Stimulated activated CD8-positive, alpha-beta memory T cell treated with anti-CD3 and anti-CD28 coated beads, Interleukin-15, amount 100 ng/mL, for 4 hours (primary cell): ENCODE measurements at regions not wholly inside any gene's neighbourhood (a gene's known extent, or its start where the extent isn't known, plus 50 kb on each side); places are given as distances from the start of the nearest gene placed in this dataset.
"Not testable (repeated sequence)": the region's sequence is repeated elsewhere in the genome, so short reads cannot be mapped to it uniquely, and the experiment has no call there.

Experiments used
- DNase-seq, 2 donors: peaks; one replicate each; pipeline ENCODE4 v3.0.0-alpha.2; 2020; ENCODE audit warnings: low read depth in 2 of 2

DNA sequence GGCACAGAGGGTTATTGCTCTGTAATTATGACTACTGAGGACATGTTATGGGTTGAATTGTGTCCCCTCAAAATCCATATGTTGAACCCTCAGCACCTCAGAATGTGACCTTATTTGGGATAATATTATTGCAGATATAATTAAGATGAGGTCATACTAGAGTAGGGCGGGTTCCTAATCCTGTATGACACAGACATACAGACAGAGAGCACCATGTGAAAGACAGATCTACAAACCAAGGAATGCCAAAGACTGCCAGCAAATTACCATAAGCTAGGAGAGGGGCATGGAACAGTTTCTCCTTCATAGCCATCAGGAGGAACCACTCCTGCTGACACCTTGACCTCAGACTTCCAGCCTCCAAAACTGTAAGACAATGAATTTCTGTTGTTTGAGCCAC lies 115.2 kb upstream of the OTUD4 start:
- DNase-seq, result no peak

DNA sequence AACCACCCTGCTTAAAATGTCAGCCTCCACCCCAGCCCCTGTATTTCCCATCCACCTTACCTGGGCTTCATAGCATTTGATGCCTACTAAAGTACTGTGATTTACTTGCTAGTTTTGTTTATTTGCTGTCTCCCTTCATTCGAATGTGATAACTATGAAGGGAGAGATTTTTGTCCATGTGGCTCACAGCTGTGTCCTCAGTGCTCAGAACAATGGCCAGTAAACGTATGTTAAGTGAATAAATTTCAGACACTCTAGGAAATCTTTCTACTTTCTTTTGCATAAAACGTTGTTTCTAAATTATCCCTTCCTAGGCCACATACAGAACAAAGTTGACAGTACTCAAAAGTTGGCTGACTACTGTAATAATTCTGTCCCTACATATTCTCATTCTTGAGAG lies 114.7 kb upstream of the OTUD4 start:
- DNase-seq, result no peak

DNA sequence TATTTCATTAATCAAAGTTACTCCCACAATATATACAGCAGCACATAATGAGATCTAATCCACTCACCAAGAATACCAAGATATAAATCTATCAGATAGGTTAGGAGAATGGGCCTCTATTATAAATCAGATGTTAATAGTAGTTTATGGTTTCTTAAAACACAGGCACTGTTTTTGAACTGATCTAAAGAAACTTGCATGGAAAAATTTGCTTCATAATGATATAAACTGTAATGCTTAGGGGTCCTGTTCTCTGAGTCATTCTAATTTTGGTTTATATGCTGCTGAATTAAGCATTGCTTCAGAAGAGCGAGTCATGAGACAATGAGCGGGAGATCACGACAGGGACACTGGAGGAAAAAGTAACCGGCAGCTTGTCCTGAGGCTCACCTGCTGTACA lies 113.3 kb upstream of the OTUD4 start:
- DNase-seq, result no peak

DNA sequence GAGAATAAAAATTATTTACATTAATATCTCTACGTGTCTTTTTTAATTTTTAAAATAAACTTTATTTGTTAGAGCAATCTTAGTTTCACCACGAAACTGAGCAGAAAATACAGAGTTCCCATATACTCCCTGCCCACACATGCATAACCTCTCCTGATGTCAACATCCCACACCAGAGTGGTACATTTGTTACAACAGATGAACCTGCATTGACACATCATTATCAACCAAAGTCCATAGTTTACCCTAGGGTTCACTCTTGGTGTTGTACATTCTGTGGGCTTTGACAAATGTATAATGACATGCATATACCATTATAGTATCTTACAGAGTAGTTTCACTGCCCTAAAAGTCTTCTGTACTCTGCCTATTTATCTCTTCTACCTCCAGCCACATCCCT lies 110.6 kb upstream of the OTUD4 start:
- no peak for DNase-seq

DNA sequence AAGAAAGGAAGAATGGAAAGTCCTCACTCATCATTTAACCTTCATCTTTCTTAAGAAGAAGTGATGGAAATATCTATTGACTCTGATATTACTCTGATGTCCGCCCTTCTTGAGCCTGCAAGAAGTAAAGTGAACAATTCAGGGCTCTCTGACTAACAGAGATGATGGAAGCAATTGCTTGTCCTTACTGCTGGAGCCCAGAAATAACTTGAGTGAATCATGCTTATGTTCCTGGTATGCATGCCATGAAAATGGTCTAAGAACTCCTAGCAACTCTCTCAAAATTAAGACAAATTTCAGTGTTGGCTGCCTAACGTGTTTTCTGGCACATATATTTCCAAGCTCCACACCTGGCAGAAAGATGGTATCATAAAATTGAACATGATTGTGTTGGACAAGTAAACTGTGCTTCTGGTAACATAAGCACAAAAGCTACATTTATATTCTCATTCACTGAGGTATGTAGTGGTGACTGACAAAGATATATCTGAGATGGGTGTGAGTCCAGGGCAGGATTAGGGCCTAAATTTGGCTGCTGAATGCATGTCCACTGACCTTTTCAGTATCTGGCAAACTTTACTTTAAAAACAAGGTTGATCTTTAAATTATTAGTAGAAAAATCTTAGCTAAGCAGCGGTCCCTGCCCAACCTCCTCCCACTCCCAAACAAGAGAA lies 109.2 kb upstream of the OTUD4 start:
- no peak for DNase-seq

DNA sequence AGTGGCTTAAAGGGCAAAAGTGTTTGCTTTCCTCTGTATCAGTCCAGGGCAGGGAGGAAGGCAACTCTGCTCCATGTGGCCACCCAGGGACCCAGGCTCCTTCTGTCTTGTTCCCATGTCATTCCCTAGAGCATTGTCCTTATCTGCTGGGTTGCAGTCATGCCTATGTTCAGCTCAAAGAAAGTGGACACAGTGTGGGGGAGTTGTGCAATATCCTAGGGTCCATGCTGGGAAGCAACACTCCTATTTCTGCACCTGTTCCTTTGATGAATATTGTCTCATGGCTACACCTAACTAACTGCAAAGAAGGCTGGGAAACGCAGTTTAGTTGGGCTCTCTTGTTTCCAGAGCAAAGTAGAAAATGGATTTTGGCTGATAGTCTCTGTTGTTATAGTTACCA lies 107.0 kb upstream of the OTUD4 start:
- DNase-seq, result no peak

DNA sequence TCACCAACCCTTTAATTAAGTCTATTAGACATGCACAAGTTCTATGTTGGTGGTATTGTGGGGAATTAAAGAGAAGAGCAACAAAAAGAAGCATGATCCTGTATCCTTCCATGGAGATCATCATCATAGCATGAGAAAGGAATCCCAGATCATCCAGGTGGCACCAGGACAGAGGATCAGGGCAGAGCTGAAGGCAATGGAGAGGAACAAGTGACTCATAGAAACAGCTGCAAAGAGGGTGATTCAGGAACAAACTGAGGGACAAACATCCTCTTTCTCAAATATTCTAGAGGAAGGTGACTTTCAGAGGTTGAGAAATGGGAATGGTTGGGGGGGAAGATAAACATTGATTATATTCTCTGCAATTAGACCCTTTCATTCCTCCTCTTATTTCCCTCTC lies 105.5 kb upstream of the OTUD4 start:
- no peak for DNase-seq

DNA sequence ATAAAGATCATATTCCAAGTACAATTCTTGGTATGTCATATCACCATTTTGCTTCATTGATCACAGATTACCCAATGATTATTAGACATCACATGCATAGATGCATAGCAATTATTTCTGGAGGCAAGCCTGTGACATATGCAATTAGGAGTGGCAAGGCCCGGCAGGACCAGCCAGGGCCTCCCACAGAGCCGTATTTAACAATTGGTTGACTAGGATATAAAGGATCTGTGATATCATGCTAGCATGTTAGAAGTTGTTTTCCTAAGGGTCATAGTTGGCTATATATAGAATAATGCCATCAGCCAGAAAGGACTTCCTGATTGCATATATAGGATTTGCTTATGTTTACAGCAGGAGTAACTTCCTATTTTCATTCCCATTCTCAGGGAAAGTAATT lies 103.5 kb upstream of the OTUD4 start:
- no peak for DNase-seq

DNA sequence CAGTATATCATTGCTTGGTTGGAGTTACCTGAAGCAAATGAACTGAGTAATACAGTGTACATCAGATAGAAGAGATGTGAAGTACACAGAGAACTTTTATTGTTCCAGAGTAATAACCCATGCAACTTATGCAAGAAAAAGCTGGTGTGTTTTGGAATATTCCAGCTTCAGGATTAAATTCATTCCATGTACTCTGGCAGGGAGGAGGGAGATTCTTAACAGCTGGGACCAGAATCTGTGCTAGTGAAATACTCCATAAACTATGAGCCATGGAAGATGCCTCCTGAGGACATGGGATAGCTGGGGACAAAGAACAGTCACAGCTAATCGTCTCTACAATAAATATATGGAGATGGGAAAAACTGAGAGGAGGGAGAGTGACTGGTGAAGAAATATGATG lies 101.6 kb upstream of the OTUD4 start:
- no peak for DNase-seq

DNA sequence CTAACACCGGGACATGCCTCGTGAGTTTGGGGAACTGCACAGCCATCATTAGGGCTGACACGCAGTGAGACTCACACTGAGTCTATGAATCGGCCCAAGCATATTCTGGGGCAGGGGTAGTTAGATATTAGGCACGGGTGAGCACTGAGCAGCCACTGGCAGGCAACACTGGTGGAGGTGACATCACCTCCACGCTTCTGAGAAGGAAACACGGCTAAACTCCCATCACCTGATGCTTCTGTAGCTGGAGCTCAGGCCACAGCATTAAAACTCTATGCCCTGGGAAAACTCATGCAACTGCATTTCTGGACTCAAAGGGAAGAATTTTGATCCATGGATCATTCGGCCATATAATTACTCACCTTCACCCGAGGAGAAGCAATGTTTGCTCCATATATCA lies 100.8 kb upstream of the OTUD4 start:
- DNase-seq, result no peak

DNA sequence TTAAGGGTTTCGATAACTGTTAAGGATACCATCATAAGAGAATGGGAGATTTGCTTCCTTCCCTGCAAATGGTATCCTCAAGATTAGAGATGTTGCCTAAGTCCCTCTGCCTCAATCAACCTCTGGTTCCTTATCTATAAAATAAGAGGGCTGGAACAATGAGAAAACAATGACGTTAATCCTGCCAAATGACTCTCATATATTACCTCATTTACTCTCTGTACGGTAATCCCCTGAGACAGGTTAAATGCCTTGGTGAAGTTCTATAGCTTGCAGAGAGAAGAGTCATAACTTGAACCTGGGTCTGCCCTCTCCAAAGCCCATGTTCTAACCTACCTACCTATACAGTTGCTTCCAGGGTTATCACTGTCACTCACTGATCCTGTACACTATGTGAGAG lies 100.2 kb upstream of the OTUD4 start:
- DNase-seq, result no peak

DNA sequence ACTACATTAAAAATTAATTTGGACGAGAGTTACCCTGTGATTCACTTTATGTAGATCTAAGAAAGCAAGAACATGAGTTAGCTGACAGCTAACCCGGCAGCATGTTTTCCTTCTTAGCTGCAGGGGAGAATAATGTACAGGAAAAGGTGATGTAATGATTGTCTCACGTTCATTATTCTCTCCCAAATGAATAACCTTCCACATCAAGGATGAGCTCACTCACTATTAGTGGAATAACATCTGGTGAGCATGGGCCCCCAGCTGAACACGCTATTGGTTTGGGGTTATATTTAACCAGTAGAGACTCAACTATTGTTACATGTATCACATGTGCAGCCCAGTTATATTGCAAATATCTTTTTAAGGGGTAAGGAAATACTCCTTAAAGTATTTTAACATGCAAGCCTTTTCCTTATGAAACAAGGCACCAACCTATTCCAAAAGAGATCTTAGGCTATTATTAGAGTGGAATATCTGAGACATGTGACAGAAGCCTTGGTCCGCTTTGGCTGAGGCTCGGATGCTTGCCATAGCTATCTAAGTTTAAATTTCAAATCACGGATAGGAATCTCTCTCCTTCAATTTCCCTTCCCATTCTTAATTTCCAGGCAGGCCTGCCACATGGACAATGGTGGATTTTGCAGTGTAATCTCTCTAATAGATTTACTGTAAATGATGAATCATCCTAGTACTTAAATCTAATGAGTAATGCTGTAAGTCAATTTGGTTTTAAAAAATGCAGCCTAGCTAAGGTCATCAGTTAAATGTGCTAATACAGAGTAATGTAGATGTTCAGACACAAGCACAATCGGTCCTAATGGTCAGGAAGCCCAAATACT lies 99.0 kb upstream of the OTUD4 start:
- DNase-seq, result no peak

DNA sequence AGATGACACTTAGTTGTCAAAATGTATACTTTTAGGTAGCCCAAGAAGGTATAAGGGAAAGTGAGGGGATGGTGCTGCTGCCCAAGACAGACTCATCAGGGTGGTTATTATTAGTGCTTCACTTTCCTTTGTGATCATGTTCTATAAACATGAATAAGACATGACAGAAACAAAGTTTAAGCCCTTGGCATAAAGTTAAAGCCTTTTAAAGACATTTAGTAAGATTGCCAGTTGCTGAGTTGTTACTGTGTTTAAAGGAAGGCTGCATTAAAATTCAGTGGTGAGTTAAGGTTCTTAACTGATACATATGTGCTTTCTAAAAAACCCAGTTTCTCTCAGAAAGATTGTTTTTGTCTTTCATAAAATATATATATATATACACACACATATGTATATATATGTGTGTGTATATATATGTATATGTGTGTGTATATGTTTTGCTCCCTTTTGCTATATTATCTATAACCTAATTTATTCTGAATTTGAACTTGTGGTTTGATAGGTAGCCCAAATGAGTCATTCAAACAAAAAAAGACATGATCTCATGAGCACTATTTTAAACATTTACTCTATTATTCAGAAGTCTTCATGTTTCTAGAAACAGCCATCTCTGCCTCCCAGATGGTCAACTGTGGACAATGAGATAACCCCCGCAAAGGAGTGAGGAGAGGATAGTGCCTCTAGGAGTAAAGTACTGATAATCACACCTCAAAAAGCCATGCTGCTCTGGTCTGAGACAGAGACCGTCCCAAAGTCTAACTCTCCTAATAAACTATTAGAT lies 98.1 kb upstream of the OTUD4 start:
- DNase-seq, result no peak

DNA sequence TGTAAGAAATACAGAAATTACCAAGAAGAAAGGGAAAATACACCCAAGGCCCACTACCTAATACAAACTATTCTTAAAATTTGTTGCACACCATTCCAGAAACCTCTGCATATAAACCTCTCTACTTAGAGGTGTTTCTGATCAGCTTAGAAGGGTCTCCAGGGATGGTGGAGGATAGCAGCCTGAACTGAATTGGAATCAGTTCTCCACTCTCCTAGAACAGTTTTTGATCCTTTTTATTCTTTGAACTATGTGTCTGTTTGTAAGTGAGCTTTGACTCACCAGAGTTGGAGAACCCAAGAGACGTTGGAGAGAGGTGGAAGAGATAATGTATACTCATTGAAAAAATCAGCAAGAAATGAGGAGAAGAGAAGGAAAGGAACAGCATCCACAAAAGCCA lies 96.6 kb upstream of the OTUD4 start:
- no peak for DNase-seq

DNA sequence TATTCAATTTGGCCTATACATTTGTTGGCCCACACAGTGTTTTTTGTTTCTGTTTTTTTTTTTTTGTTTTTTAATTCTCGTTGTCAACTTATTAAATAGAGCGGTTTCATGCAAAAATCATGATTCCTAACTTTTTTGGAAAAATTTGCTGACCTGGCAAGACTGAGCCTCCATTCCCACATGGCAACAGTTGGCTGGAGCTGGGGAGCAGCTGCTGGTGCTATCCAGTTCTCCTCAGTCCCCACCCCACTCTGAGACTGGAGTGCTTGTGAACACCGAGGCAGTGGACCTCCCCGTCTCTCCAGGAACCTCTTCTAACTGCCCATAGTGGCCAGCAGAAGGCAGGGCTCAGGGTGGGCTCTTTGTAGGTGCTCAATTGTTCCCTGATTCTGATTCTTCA lies 95.7 kb upstream of the OTUD4 start:
- no peak for DNase-seq

DNA sequence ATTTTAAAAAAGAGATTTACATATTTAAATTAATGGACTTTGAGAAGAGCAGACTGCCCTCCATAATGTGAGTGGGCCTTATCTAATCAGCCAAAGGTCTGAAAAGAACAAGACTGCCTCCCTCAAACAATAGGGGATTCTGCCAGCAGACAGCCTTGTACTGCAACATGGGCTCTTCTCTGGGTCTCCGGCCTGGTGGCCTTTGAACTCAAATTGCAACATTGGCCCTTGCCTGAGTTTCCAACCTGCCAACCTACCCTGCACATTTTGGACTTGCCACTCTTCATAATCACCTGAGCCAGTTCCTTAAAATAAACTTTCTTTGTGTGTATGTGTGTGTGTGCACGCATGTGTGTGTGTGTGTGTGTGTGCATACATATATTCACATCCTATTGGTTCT lies 90.8 kb upstream of the OTUD4 start:
- no peak for DNase-seq

DNA sequence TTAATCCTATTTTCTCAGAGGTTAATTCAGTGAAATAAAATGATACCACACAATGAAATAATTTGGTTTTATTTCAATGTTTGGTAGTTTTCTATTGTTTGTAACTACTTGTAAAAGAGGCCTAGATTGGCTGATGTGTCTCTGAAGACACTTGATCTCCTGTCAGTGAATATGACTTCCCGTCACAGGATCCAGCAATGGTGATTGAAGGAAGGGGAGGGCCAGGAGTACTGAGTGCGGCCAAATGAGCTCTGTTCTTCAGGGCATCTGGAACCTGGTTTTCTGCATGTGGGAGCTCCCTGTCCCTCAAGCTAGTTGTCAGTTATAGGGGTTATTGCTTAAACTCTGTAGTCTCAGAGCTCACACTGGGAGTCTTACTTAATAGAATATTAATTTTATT lies 86.5 kb upstream of the OTUD4 start:
- no peak for DNase-seq

DNA sequence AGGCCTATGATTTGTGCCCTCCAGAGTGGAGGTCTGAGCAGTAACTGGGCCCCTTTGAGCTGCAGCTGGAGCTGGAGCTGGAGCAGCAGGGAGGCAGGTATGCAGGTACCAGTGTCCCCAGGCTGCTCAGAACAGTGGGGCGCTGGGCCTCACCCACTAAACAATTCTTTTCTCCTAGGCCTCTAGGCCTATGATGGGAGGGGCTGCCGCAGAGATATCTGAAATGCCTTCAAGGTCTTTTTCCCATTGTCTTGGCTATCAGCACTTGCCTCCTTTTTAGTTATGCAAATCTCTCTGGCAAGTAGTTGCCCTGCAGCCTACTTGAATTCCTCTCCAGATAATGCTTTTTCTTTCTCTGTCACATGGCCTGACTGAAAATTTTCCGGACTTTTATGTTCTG lies 79.7 kb upstream of the OTUD4 start:
- no peak for DNase-seq

DNA sequence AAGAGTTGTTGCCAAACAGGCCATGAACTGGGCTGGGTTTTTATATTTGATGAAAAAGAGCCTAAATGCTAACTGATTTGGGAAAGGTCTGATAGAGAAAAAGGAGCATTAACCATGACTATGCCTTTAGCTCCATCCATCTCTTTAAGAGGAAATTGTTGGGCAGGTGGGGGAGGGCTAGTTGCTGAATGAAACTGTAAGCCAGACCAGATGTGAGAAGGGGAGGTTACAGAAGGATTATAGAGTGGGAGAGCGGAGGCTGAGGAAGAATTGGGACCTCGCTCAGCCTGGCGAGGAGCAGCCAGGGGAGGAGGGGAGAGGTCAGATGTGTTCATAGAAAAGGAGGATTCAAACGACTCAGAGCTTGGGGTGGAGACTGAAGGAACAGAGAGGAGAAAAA lies 74.9 kb upstream of the OTUD4 start:
- DNase-seq, result not testable (repeated sequence)

DNA sequence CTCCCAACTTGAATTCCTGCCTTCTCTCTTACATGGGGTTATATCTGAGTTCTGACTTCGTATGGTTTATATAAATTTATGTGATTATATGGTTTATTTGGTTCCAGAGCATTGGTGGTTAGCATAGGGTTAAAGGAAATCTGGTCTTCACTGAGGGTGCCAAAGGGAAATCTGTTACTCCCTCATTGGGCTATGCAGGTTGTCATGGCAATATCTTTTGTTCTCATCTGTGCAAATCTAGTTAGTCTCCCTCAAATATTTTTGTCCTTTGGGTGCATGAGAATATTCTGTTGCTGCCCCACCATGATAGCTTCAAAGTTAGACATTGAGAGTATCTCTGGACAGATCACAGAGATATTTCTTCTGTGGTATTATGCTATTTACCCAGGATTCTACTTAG lies 71.8 kb upstream of the OTUD4 start:
- DNase-seq, result no peak

DNA sequence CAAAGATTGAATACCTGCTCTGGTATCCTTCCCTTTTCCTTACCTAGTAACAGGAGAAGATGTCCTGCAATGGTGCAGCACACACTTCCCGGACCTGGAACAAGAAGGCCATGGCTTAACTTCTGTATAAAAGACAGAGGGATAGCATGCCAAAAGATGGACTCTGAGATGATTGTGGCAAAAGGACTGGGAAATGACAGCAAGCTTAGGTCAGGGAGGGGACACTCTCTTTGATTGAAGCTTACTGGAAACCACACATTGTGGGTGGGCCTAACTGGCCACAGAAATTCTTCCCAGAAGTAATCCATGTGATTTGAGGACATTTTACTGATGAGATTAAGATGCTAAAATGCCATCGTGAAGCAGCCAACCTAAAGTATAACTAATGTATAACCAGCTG lies 71.0 kb upstream of the OTUD4 start:
- no peak for DNase-seq

DNA sequence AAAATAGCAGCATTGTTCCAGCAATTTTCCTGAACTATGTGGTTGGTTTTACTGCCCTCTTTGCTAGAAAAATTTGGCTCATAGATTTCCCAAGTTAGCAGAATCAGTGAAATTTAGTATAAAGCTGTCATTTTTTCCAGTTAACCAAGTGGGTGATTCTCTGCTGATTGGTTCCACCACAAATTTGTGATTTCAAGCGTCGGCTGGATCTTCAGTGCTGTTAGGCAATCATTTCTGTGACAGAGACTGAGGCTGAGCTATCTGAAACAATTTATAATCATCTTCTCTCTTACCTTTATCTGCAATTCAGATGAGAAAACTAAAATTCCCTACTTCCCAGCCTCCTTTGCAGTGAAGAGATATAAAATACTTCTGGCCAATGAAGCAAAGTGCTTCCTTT lies 68.6 kb upstream of the OTUD4 start:
- no peak for DNase-seq

DNA sequence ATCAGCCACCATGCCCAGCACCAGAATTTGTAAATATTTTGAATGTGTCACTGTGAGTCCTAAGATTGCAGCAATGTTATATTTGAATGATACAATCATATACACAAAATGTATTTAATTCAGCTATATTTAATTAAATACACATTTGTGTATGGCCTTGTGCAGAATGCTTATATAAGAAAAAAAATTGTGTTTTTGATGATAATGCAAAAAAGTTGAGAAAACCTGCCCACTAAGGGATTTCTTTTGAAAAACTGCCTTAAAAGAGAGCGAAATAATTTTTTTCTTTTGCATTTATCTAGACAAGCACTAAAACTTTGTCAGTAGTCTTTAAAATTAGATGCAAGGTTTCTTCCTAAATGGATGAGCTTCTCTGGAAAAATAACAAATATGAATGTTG lies 68.1 kb upstream of the OTUD4 start:
- no peak for DNase-seq
